ENCODE measurements at regions not wholly inside any gene's neighbourhood (a gene's known extent, or its start where the extent isn't known, plus 50 kb on each side); places are given as distances from the start of the nearest gene placed in this dataset.

DNA sequence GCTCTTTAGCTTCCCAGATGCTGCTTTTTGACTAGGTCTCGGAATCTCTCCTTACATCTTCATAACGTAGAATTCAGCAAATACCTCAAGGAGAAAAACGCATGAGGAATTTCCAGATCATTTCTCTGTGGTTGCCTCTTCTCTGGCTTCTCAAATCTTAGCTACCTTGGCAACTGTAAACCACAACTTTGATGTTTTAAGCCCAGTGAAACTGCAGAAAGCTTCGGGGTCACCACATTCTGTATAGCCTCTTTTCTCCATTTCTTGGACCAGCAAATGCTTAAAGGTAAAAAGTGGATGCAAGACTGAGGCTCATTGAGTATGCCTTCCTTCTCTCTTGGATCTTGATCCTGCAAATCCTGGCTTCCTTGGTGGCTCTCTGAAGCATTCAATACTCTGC, 125.5 kb upstream of the FBXL4 start:
- no peak for DNase-seq (ENCODE audit: low read depth in 2 of 2)

GRCh38 chr6:99066044-99066443, 118.3 kb upstream of the FBXL4 start:
- no peak for DNase-seq (ENCODE audit: low read depth in 2 of 2)

- DNase-seq (ENCODE audit: low read depth in 2 of 2) = no peak
These were observed 117.1 kb upstream of the FBXL4 start for GRCh38 chr6:99064834-99065233.

GRCh38 chr6:99036672-99037071, 88.9 kb upstream of the FBXL4 start:
- no peak for DNase-seq (ENCODE audit: low read depth in 2 of 2)

- DNase-seq (ENCODE audit: low read depth in 2 of 2) = no peak
These were observed 84.7 kb upstream of the FBXL4 start for GRCh38 chr6:99032396-99032795.

- no peak for DNase-seq (ENCODE audit: low read depth in 2 of 2)
These were observed 84.2 kb upstream of the FBXL4 start for GRCh38 chr6:99031957-99032356.

- no peak for DNase-seq (ENCODE audit: low read depth in 2 of 2)
These were observed 83.2 kb upstream of the FBXL4 start for GRCh38 chr6:99030915-99031314.

DNA sequence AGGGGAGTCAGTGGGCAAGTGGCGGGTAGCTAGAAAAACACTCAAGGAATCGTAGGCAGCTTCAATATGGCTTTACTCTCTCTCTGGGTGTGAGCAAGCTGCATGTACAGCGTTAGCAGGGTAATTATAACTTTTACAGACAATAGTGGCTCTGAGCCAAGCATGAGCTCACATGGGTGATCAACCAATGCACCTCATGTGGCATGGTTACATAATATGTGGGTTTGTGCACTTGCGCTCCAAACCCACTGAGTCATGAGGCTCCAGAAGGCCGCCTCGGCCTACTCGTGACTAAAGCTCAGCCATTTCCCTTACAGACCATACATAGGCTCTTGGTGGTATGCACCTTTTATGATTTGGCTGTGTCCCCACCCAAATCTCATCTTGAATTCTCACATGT, 78.4 kb upstream of the FBXL4 start:
- DNase-seq (ENCODE audit: low read depth in 2 of 2) = no peak

- DNase-seq (ENCODE audit: low read depth in 2 of 2) = no peak
These were observed 76.3 kb upstream of the FBXL4 start for GRCh38 chr6:99024089-99024488.

DNA sequence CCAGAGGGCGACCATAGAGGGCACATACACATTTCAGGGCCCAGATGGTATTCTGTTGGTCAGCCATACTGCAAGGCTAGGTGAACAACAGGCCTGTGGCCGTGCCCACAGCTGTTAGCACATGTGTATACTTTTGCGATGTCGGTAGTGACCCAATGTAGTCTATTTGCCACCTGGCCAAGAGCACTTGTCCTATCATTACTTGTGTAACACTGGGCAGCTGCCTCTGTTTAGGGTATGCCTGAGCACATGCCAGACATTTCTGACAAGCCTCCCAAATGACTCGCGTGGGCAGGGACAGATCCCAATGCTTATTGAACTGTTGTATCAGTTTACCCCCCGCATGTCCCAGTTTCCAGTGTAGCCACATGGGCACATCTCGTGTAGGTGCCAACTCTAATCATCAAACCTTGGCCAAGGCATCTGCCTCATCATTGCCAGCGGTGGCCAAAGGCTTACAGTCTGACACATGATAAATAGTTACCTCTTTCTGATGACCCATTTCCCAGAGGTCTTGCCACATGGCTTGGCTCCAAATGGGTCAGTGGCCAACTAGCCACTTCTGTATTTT, 74.4 kb upstream of the FBXL4 start:
- no peak for DNase-seq (ENCODE audit: low read depth in 2 of 2)

DNA sequence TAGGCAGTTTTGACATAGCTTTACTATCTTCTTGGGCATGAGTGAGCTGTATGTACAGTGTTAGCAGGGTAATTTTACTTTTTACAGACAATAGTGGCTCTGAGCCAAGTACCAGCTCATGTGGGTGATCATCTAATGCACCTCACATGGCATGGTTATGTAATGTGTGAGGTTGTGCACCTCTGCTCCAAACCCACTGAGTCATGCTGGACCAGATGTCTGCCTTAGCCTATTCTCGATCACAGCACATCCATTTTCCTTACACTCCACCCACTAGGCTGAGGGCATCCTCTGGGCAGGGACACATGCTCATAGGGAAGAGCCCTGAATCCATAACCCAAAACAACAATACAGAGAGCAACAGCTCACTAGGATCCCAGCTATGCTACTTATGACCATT, 71.6 kb upstream of the FBXL4 start:
- DNase-seq (ENCODE audit: low read depth in 2 of 2) = no peak

DNA sequence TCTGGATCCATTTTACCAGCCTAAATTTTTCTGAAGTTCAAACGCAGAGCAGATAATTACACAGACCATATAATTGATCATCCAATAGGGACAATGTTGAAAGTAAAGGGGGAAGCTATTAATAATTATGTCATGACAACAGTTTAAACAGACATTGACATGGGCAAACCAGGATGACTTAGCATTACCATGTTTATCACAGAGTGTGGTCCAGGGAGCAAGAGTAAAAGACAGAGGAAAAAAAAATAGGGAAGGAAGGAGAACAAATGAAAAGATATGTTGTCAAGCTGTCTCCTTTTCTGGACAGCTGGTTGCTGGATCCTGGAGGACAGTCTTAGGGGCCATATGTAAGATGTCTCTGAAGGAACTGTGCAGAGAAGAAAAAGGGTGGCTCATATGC, 69.4 kb upstream of the FBXL4 start:
- no peak for DNase-seq (ENCODE audit: low read depth in 2 of 2)

DNA sequence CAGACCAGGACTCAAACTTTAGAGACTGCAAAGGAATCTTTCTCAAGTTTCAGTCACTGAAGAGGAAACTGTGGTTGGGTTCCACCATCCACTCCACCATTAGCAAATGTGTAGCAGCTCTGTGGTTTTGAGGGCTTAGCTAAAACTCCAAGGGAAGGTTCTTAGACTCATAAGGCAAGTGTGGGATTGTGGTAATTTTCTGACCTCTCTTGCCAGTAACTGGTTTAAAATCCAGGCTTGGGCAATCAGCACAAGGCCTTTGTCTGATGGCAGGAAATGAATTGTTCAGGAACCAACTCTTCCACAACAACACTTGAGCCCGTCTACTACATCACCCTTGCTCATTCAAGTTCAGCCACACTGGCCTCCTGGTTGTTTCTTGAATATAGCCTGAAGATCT, 68.6 kb upstream of the FBXL4 start:
- DNase-seq (ENCODE audit: low read depth in 2 of 2) = no peak

DNA sequence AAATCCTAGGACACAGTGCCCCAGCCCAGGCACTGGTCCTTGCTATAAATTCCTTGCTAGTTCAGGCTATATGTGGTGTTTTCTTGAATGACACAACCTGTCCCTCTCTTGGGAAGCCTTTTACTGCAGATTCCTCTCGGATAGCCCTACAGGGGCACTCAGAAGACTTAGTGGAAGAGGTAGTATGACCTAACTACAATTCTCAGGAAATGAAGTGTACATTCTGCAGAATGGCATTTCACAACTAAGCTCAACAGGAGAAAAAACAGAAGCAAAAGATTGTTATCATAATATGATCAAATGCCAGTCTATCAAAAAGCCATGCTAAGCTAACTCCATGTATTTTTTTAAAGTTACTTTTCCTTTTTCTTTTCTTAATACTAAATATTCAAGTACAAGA, 66.3 kb upstream of the FBXL4 start:
- DNase-seq (ENCODE audit: low read depth in 2 of 2) = no peak

DNA sequence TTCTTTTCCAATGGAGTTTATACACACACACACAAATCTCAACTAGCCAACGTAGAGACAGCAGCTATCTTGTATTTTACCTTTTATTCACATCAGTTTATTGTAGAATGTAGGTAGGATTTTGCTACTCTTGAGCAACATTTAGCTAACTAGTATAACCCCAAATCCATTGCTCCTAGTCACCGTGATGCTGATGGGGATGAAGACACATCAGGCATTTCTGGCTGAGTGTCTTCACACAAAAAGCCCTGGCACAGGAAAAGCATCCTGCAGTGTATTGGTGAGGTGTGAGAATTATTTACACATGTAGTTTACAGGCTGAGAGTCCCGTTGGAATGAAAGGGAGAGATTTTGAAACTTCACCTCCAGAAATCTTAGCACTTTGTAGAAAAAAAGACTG, 65.9 kb upstream of the FBXL4 start:
- DNase-seq (ENCODE audit: low read depth in 2 of 2) = no peak

GRCh38 chr6:99013145-99013544, 65.4 kb upstream of the FBXL4 start:
- no peak for DNase-seq (ENCODE audit: low read depth in 2 of 2)

GRCh38 chr6:99011151-99011550, 63.4 kb upstream of the FBXL4 start:
- DNase-seq (ENCODE audit: low read depth in 2 of 2) = no peak

DNA sequence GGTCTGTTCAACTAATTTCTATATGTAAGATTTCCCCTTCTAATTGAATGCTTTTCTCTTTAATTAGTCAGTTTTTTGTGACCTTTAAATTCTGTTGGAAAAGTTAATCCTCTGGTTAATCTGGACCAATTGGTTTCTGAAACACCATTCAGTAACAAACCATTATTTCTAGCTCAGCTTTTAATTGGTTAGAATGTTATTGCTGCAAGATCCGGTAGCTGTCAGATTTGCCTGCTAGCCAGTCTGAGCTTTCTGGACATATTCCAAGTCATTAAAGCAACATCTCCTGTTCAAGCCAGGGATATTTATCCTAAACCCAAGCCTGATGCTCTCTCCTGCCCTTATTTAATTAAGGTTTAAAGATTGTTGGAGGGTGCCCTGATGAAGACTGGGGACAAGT, 55.1 kb upstream of the FBXL4 start:
- no peak for DNase-seq (ENCODE audit: low read depth in 2 of 2)

- no peak for DNase-seq (ENCODE audit: low read depth in 2 of 2)
These were observed 50.4 kb upstream of the FBXL4 start for GRCh38 chr6:98998103-98998502.
